NCI-H2227 treated with DMSO at 0.1 percent for 48 hours (cell line): ENCODE measurements at regions not wholly inside any gene's neighbourhood (a gene's known extent, or its start where the extent isn't known, plus 50 kb on each side); places are given as distances from the start of the nearest gene placed in this dataset.

Experiments
- DNase-seq: peaks from one replicate; lab custom pipeline; 2025; lab: John Stamatoyannopoulos, UW

- no peak for DNase-seq
Measured at GRCh38 chr7:67690700-67691099, 694.1 kb downstream of the TYW1 start.

- no peak for DNase-seq
Measured at GRCh38 chr7:67692425-67692824, 695.8 kb downstream of the TYW1 start.

- DNase-seq: no peak
Measured at GRCh38 chr7:67696124-67696523, 699.5 kb downstream of the TYW1 start.

- DNase-seq: no peak
Measured at GRCh38 chr7:67696878-67697277, 700.2 kb downstream of the TYW1 start.

GRCh38 chr7:67698354-67698753, 701.7 kb downstream of the TYW1 start:
- no peak for DNase-seq

GRCh38 chr7:67705850-67706249, 709.2 kb downstream of the TYW1 start:
- DNase-seq: no peak

GRCh38 chr7:67711706-67712105, 715.1 kb downstream of the TYW1 start:
- no peak for DNase-seq

- no peak for DNase-seq
Measured at GRCh38 chr7:67713451-67714056, 716.9 kb downstream of the TYW1 start.

- DNase-seq: no peak
Measured at GRCh38 chr7:67716729-67717128, 720.1 kb downstream of the TYW1 start.

- DNase-seq: no peak
Measured at GRCh38 chr7:67723591-67723990, 727.0 kb downstream of the TYW1 start.

- no peak for DNase-seq
Measured at GRCh38 chr7:67724435-67724834, 727.8 kb downstream of the TYW1 start.

- no peak for DNase-seq
Measured at GRCh38 chr7:67724955-67725354, 728.3 kb downstream of the TYW1 start.

- no peak for DNase-seq
Measured at GRCh38 chr7:67725423-67725822, 728.8 kb downstream of the TYW1 start.

GRCh38 chr7:67729771-67730170, 733.1 kb downstream of the TYW1 start:
- DNase-seq: no peak

GRCh38 chr7:67731704-67732103, 735.1 kb downstream of the TYW1 start:
- no peak for DNase-seq

GRCh38 chr7:67732898-67733297, 736.3 kb downstream of the TYW1 start:
- DNase-seq: no peak

- no peak for DNase-seq
Measured at GRCh38 chr7:67738145-67738544, 741.5 kb downstream of the TYW1 start.

GRCh38 chr7:67738958-67739357, 742.3 kb downstream of the TYW1 start:
- no peak for DNase-seq

- DNase-seq: no peak
Measured at GRCh38 chr7:67743501-67743900, 746.9 kb downstream of the TYW1 start.

GRCh38 chr7:67752227-67752626, 755.6 kb downstream of the TYW1 start:
- no peak for DNase-seq

GRCh38 chr7:67753891-67754290, 757.3 kb downstream of the TYW1 start:
- no peak for DNase-seq

- no peak for DNase-seq
Measured at GRCh38 chr7:67754651-67755050, 758.0 kb downstream of the TYW1 start.

- DNase-seq: no peak
Measured at GRCh38 chr7:67758551-67758950, 761.9 kb downstream of the TYW1 start.

- DNase-seq: no peak
Measured at GRCh38 chr7:67760971-67761370, 764.3 kb downstream of the TYW1 start.

- DNase-seq: no peak
Measured at GRCh38 chr7:67762516-67762915, 765.9 kb downstream of the TYW1 start.
